GM19455 (cell line): ENCODE measurements at regions not wholly inside any gene's neighbourhood (a gene's known extent, or its start where the extent isn't known, plus 50 kb on each side); places are given as distances from the start of the nearest gene placed in this dataset.
"Not testable (repeated sequence)": the region's sequence is repeated elsewhere in the genome, so short reads cannot be mapped to it uniquely, and the experiment has no call there.

Experiments
- ATAC-seq: cut with Tn5 transposase; IDR thresholded peaks from one replicate; pipeline ENCODE4 v1.9.1; 2021; ENCODE audit not compliant: unreplicated experiment

GRCh38 chr4:100907465-100908454 is 389.9 kb upstream of the EMCN start:
- no peak for ATAC-seq

GRCh38 chr4:100906973-100907372 is 389.2 kb upstream of the EMCN start:
- no peak for ATAC-seq

GRCh38 chr4:100900945-100901344 is 383.1 kb upstream of the EMCN start:
- ATAC-seq = not testable (repeated sequence)

- ATAC-seq = no peak
These were observed 382.3 kb upstream of the EMCN start for GRCh38 chr4:100900134-100900533.

- ATAC-seq = no peak
These were observed 381.0 kb upstream of the EMCN start for GRCh38 chr4:100898844-100899243.

GRCh38 chr4:100895556-100896197 is 377.9 kb upstream of the EMCN start:
- peak; percentile 91 for ATAC-seq

- ATAC-seq = no peak
These were observed 376.6 kb upstream of the EMCN start for GRCh38 chr4:100894339-100894870.

GRCh38 chr4:100891808-100892207 is 374.0 kb upstream of the EMCN start:
- ATAC-seq = no peak

- ATAC-seq = no peak
These were observed 372.1 kb upstream of the EMCN start for GRCh38 chr4:100889898-100890297.

- no peak for ATAC-seq
These were observed 371.6 kb upstream of the EMCN start for GRCh38 chr4:100889401-100889800.

- ATAC-seq = no peak
These were observed 364.8 kb upstream of the EMCN start for GRCh38 chr4:100882661-100883060.

- ATAC-seq = no peak
These were observed 363.5 kb upstream of the EMCN start for GRCh38 chr4:100881283-100881682.

GRCh38 chr4:100880011-100880410 is 362.2 kb upstream of the EMCN start:
- no peak for ATAC-seq

- ATAC-seq = no peak
These were observed 361.6 kb upstream of the EMCN start for GRCh38 chr4:100879471-100879870.

GRCh38 chr4:100876546-100876945 is 358.7 kb upstream of the EMCN start:
- no peak for ATAC-seq

- ATAC-seq = no peak
These were observed 357.7 kb upstream of the EMCN start for GRCh38 chr4:100875296-100876068.

- no peak for ATAC-seq
These were observed 355.0 kb upstream of the EMCN start for GRCh38 chr4:100872811-100873210.

- ATAC-seq = no peak
These were observed 353.3 kb upstream of the EMCN start for GRCh38 chr4:100870940-100871772.

- ATAC-seq = no peak
These were observed 351.5 kb upstream of the EMCN start for GRCh38 chr4:100869276-100869675.

- not testable (repeated sequence) for ATAC-seq
These were observed 350.5 kb upstream of the EMCN start for GRCh38 chr4:100868281-100868680.
